Small intestine (tissue), 7 donors: ENCODE measurements at regions not wholly inside any gene's neighbourhood (a gene's known extent, or its start where the extent isn't known, plus 50 kb on each side); places are given as distances from the start of the nearest gene placed in this dataset.

Source experiments
- DNase-seq, 2 donors: peaks; one replicate each; pipeline versions ENCODE4 v3.0.0 to v3.0.0-alpha.2; 2013
- FAIRE-seq: peaks from 2 replicates; lab custom pipeline; 2012; peaks lifted over from hg19 to GRCh38; lab: Jason Lieb, UNC
- H3K27ac ChIP-seq, 3 donors: one replicate each; pipeline ENCODE4 v1.5.1; 2013; ENCODE audit warnings: low read length in 2 of 3, mild to moderate bottlenecking in 2 of 3, control low read depth in 1 of 3, inconsistent platforms in 1 of 3, low read depth in 1 of 3, moderate library complexity in 1 of 3
- H3K27me3 ChIP-seq, 3 donors: one replicate each; pipeline ENCODE4 v1.6.1; 2013; ENCODE audit warnings: low read length in 3 of 3, inconsistent platforms in 1 of 3; ENCODE audit not compliant: control insufficient read depth in 3 of 3, insufficient read depth in 3 of 3
- H3K36me3 ChIP-seq, 3 donors: one replicate each; pipeline ENCODE4 v1.6.1; 2013; ENCODE audit warnings: low read length in 3 of 3, inconsistent platforms in 1 of 3, low read depth in 1 of 3, mild to moderate bottlenecking in 1 of 3, moderate library complexity in 1 of 3; ENCODE audit not compliant: control insufficient read depth in 3 of 3, insufficient read depth in 2 of 3
- H3K4me1 ChIP-seq, 3 donors: one replicate each; pipeline ENCODE4 v1.6.1; 2013; ENCODE audit warnings: low read length in 2 of 3, inconsistent platforms in 1 of 3, low read depth in 1 of 3, mild to moderate bottlenecking in 1 of 3, moderate library complexity in 1 of 3; ENCODE audit not compliant: control insufficient read depth in 3 of 3, insufficient read depth in 2 of 3
- H3K4me3 ChIP-seq, 3 donors: one replicate each; pipeline ENCODE4 v1.5.1; 2013; ENCODE audit warnings: low read length in 3 of 3, control low read depth in 1 of 3, inconsistent platforms in 1 of 3, low read depth in 1 of 3, mild to moderate bottlenecking in 1 of 3, moderate library complexity in 1 of 3
- H3K9me3 ChIP-seq, 2 donors: one replicate each; pipeline ENCODE4 v1.6.1; 2013; ENCODE audit warnings: low read depth in 1 of 2, low read length in 1 of 2; ENCODE audit not compliant: control insufficient read depth in 2 of 2, insufficient read depth in 1 of 2
- WGBS, 3 donors: extraction: QIAGEN DNeasy Blood & Tissue Kit; methylation state at CpG; one replicate each; pipeline ENCODE4 v1.1.7; 2013; 5-methylcytosine and 5-hydroxymethylcytosine counted together
- donor health status: healthy with polysubstance abuse.
- donor health status: control.
- donor health status: control.
- donor health status: Bipolar disorder and iron deficiency.
- donor health status: healthy.

- Histone ChIP-seq H3K36me3 (no peaks in the 10 kb centered on the region), H3K27ac (no peak overlapping the region), H3K27me3 (no peaks in the 10 kb centered on the region), H3K9me3 (no peaks in the 10 kb centered on the region), H3K4me1 (peaks cover 0 to 22% (median 6%) of the 10 kb centered on the region in 3 donors), H3K4me3 (no peak overlapping the region)
- no peak for DNase-seq
- FAIRE-seq = no peak
- 91 to 95% (median 92%) methylated on average over 3 of the region's 3 CpGs for WGBS, 3 donors
Measured at GRCh38 chr6:167493310-167493709, 168.4 kb downstream of the TTLL2 start.

- Histone ChIP-seq H3K4me1 (peaks cover 0 to 30% (median 9%) of the 10 kb centered on the region in 3 donors), H3K27ac (no peak overlapping the region), H3K9me3 (no peaks in the 10 kb centered on the region), H3K27me3 (no peaks in the 10 kb centered on the region), H3K4me3 (no peak overlapping the region), H3K36me3 (no peaks in the 10 kb centered on the region)
- DNase-seq = peak in 1 of 2 donors; percentile 30
- FAIRE-seq = no peak
- 66 to 80% (median 77%) methylated on average over 28 of the region's 28 CpGs for WGBS, 3 donors
Measured at GRCh38 chr6:167493976-167494697, 169.3 kb downstream of the TTLL2 start.

- peaks cover 0 to 37% (median 9%) of the 10 kb centered on the region in 3 donors for H3K4me1 ChIP-seq
- no peaks in the 10 kb centered on the region for H3K9me3 ChIP-seq
- no peaks in the 10 kb centered on the region for H3K36me3 ChIP-seq
- no peak overlapping the region for H3K27ac ChIP-seq
- no peak for FAIRE-seq
- H3K27me3 ChIP-seq = no peaks in the 10 kb centered on the region
- no peak overlapping the region for H3K4me3 ChIP-seq
- DNase-seq = no peak
- 89 to 94% (median 92%) methylated on average over 23 of the region's 23 CpGs for WGBS, 3 donors
Measured at GRCh38 chr6:167494698-167495435, 170.0 kb downstream of the TTLL2 start.

- FAIRE-seq = no peak
- Histone ChIP-seq H3K27ac (no peak overlapping the region), H3K4me3 (no peak overlapping the region)
Measured at GRCh38 chr6:167495506-167496401, 170.9 kb downstream of the TTLL2 start.

GRCh38 chr6:167496707-167497106, 171.8 kb downstream of the TTLL2 start:
- WGBS, 3 donors = 69 to 79% (median 71%) methylated on average over 7 of the region's 7 CpGs
- Histone ChIP-seq H3K36me3 (no peaks in the 10 kb centered on the region), H3K9me3 (no peaks in the 10 kb centered on the region), H3K4me3 (no peak overlapping the region), H3K4me1 (peaks cover 0 to 40% (median 9%) of the 10 kb centered on the region in 3 donors), H3K27me3 (no peaks in the 10 kb centered on the region), H3K27ac (no peak overlapping the region)
- FAIRE-seq = no peak
- no peak for DNase-seq

More at GRCh38 chr6:167495506-167496401, 170.9 kb downstream of the TTLL2 start:
- Histone ChIP-seq H3K27me3 (no peaks in the 10 kb centered on the region), H3K4me1 (peaks cover 0 to 40% (median 9%) of the 10 kb centered on the region in 3 donors), H3K9me3 (no peaks in the 10 kb centered on the region), H3K36me3 (no peaks in the 10 kb centered on the region)
- DNase-seq = peak in 1 of 2 donors; percentile 42
- WGBS, 3 donors = 36 to 53% (median 45%) methylated on average over 19 of the region's 19 CpGs

- WGBS, 3 donors = 85 to 87% (median 87%) methylated on average over 14 of the region's 14 CpGs
- Histone ChIP-seq H3K4me1 (peaks cover 0 to 31% (median 6%) of the 10 kb centered on the region in 3 donors), H3K27ac (no peak overlapping the region), H3K36me3 (peaks cover 0 to under 1% (median 0%) of the 10 kb centered on the region in 3 donors), H3K4me3 (no peak overlapping the region), H3K27me3 (no peaks in the 10 kb centered on the region), H3K9me3 (no peaks in the 10 kb centered on the region)
- peak in 1 of 2 donors; percentile 47 for DNase-seq
- FAIRE-seq = no peak
Measured at GRCh38 chr6:167497428-167498056, 172.7 kb downstream of the TTLL2 start.

- no peak overlapping the region for H3K4me3 ChIP-seq
- DNase-seq = peak; percentile 89 to 94
- no peaks in the 10 kb centered on the region for H3K9me3 ChIP-seq
- peaks cover 0 to 2% (median 0%) of the 10 kb centered on the region in 3 donors for H3K36me3 ChIP-seq
- H3K27me3 ChIP-seq = no peaks in the 10 kb centered on the region
- H3K27ac ChIP-seq = peak overlapping the region; percentile 55 to 93 (median 90)
- 12 to 57% (median 45%) methylated on average over 7 of the region's 7 CpGs for WGBS, 3 donors
- no peak for FAIRE-seq
- peaks cover 0 to 27% (median 6%) of the 10 kb centered on the region in 3 donors for H3K4me1 ChIP-seq
Measured at GRCh38 chr6:167499161-167499660, 174.3 kb downstream of the TTLL2 start.
